ENCODE measurements at regions not wholly inside any gene's neighbourhood (a gene's known extent, or its start where the extent isn't known, plus 50 kb on each side); places are given as distances from the start of the nearest gene placed in this dataset.
A peak's percentile ranks its signal among the peaks of the same experiment; 100 is the strongest.

GRCh38 chr18:76566987-76567386, 71.9 kb upstream of the ZNF516 start:
- Histone ChIP-seq H3K9me3 (ENCODE audit: control insufficient read depth, insufficient read depth, low read depth, low read length) (no peaks in the 10 kb centered on the region), H3K36me3 (ENCODE audit: control insufficient read depth, insufficient read depth, low read length) (no peaks in the 10 kb centered on the region), H3K4me2 (ENCODE audit: extremely low read depth, insufficient read depth, low read length) (no peak overlapping the region), H2AFZ (ENCODE audit: low read length) (no peak overlapping the region), H3K79me2 (ENCODE audit: control insufficient read depth, insufficient read depth, low read length) (no peaks in the 10 kb centered on the region), H3K4me1 (ENCODE audit: control insufficient read depth, extremely low read depth, insufficient read depth, low read length) (peaks cover 6% of the 10 kb centered on the region), H3K27me3 (ENCODE audit: control insufficient read depth, insufficient read depth, low read length) (no peaks in the 10 kb centered on the region), H3K9ac (ENCODE audit: insufficient read depth, low read length) (no peak overlapping the region), H4K20me1 (ENCODE audit: control insufficient read depth, extremely low read depth, insufficient read depth, low read length) (no peaks in the 10 kb centered on the region), H3K4me3 (replicated peaks in 1 of 4; ENCODE audit: control extremely low read depth in 1 of 4, insufficient read depth in 1 of 4, low read depth in 3 of 4, low read length in 4 of 4) (no peak overlapping the region), H3K27ac (ENCODE audit: insufficient read depth, low read length) (no peak overlapping the region)
- no peak for DNase-seq (ENCODE audit: low read depth in 2 of 2)
- TF ChIP-seq, protein P1, sequence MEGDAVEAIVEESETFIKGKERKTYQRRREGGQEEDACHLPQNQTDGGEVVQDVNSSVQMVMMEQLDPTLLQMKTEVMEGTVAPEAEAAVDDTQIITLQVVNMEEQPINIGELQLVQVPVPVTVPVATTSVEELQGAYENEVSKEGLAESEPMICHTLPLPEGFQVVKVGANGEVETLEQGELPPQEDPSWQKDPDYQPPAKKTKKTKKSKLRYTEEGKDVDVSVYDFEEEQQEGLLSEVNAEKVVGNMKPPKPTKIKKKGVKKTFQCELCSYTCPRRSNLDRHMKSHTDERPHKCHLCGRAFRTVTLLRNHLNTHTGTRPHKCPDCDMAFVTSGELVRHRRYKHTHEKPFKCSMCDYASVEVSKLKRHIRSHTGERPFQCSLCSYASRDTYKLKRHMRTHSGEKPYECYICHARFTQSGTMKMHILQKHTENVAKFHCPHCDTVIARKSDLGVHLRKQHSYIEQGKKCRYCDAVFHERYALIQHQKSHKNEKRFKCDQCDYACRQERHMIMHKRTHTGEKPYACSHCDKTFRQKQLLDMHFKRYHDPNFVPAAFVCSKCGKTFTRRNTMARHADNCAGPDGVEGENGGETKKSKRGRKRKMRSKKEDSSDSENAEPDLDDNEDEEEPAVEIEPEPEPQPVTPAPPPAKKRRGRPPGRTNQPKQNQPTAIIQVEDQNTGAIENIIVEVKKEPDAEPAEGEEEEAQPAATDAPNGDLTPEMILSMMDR (conservative IDR thresholded peaks at IDR 0.05 in 1 of 2, IDR thresholded peaks at IDR 0.05 in 1 of 2; ENCODE audit: low read depth in 1 of 2, low read length in 2 of 2): no peak
- TF ChIP-seq EZH2 (IDR thresholded peaks at IDR 0.05; ENCODE audit: low read length, missing control alignments): no peak

- Histone ChIP-seq H3K79me2 (ENCODE audit: control insufficient read depth, insufficient read depth, low read length) (no peaks in the 10 kb centered on the region), H3K36me3 (ENCODE audit: control insufficient read depth, insufficient read depth, low read length) (no peaks in the 10 kb centered on the region), H3K4me1 (ENCODE audit: control insufficient read depth, extremely low read depth, insufficient read depth, low read length) (peaks cover 6% of the 10 kb centered on the region), H3K27ac (ENCODE audit: insufficient read depth, low read length) (peak overlapping the region; percentile 64), H3K27me3 (ENCODE audit: control insufficient read depth, insufficient read depth, low read length) (no peaks in the 10 kb centered on the region), H3K4me2 (ENCODE audit: extremely low read depth, insufficient read depth, low read length) (peak overlapping the region; percentile 79), H3K4me3 (replicated peaks in 1 of 4; ENCODE audit: control extremely low read depth in 1 of 4, insufficient read depth in 1 of 4, low read depth in 3 of 4, low read length in 4 of 4) (peak overlapping the region; percentile 43 to 93 (median 56)), H4K20me1 (ENCODE audit: control insufficient read depth, extremely low read depth, insufficient read depth, low read length) (no peaks in the 10 kb centered on the region), H3K9ac (ENCODE audit: insufficient read depth, low read length) (peak overlapping the region; percentile 28), H3K9me3 (ENCODE audit: control insufficient read depth, insufficient read depth, low read depth, low read length) (no peaks in the 10 kb centered on the region), H2AFZ (ENCODE audit: low read length) (peak overlapping the region; percentile 20)
- peak; percentile 95 to 98 for DNase-seq (ENCODE audit: low read depth in 2 of 2)
- TF ChIP-seq, protein P1 (conservative IDR thresholded peaks at IDR 0.05 in 1 of 2, IDR thresholded peaks at IDR 0.05 in 1 of 2; ENCODE audit: low read depth in 1 of 2, low read length in 2 of 2): no peak
- TF ChIP-seq EZH2 (IDR thresholded peaks at IDR 0.05; ENCODE audit: low read length, missing control alignments): no peak
These were observed 70.5 kb upstream of the ZNF516 start for GRCh38 chr18:76565238-76566173.

DNA sequence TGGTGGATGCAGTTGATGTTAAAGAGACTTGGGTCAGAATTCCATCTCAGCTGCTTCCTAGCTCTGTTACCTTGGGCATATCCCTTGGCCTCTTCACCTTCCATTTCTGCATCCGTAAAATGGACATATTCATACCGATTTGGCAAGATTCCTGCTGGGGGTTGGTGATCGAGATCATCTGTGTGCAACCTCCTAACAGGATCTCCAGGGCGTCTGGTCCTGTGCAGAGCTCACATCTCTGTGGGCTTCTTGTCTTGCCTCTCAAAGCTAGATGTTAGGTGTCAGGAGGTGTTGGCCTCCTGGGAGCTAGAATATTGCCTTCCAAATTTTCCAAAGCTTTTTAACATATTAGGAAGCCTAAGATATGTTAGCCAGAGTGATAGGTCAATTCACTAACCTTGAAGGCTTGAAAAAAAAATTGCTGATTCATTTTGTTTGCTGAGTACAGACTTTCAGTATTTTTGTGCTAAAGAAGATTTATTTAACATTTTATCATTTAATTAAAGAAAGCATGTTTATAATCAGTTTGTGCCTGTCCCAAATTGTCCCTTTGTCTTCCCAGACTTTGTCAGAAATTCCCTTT, 69.7 kb upstream of the ZNF516 start:
- H3K27me3 ChIP-seq (ENCODE audit: control insufficient read depth, insufficient read depth, low read length): no peaks in the 10 kb centered on the region
- no peaks in the 10 kb centered on the region for H4K20me1 ChIP-seq (ENCODE audit: control insufficient read depth, extremely low read depth, insufficient read depth, low read length)
- no peak for DNase-seq (ENCODE audit: low read depth in 2 of 2)
- TF ChIP-seq EZH2 (IDR thresholded peaks at IDR 0.05; ENCODE audit: low read length, missing control alignments): no peak
- TF ChIP-seq, protein P1 (conservative IDR thresholded peaks at IDR 0.05 in 1 of 2, IDR thresholded peaks at IDR 0.05 in 1 of 2; ENCODE audit: low read depth in 1 of 2, low read length in 2 of 2): no peak
- H3K27ac ChIP-seq (ENCODE audit: insufficient read depth, low read length): peak overlapping the region; percentile 64
- peak overlapping the region; percentile 13 to 93 (median 52) for H3K4me3 ChIP-seq (replicated peaks in 1 of 4; ENCODE audit: control extremely low read depth in 1 of 4, insufficient read depth in 1 of 4, low read depth in 3 of 4, low read length in 4 of 4)
- H3K36me3 ChIP-seq (ENCODE audit: control insufficient read depth, insufficient read depth, low read length): no peaks in the 10 kb centered on the region
- peak overlapping the region; percentile 79 for H3K4me2 ChIP-seq (ENCODE audit: extremely low read depth, insufficient read depth, low read length)
- H3K9ac ChIP-seq (ENCODE audit: insufficient read depth, low read length): no peak overlapping the region
- no peaks in the 10 kb centered on the region for H3K9me3 ChIP-seq (ENCODE audit: control insufficient read depth, insufficient read depth, low read depth, low read length)
- H3K79me2 ChIP-seq (ENCODE audit: control insufficient read depth, insufficient read depth, low read length): no peaks in the 10 kb centered on the region
- peaks cover 6% of the 10 kb centered on the region for H3K4me1 ChIP-seq (ENCODE audit: control insufficient read depth, extremely low read depth, insufficient read depth, low read length)
- H2AFZ ChIP-seq (ENCODE audit: low read length): no peak overlapping the region

All from fibroblast of lung (primary cell).